BLaER1 (cell line): ENCODE measurements at regions not wholly inside any gene's neighbourhood (a gene's known extent, or its start where the extent isn't known, plus 50 kb on each side); places are given as distances from the start of the nearest gene placed in this dataset.

ENCODE experiments used
- H3K27ac ChIP-seq: shearing (Covaris generic); formaldehyde crosslinking; 2 replicates; pipeline ENCODE4 v1.8.1; 2022
- H3K27me3 ChIP-seq: shearing (Covaris generic); formaldehyde crosslinking; 2 replicates; pipeline ENCODE4 v1.8.1; 2022
- H3K36me3 ChIP-seq: shearing (Covaris generic); formaldehyde crosslinking; 2 replicates; pipeline ENCODE4 v1.8.1; 2022
- H3K4me1 ChIP-seq: shearing (Covaris generic); formaldehyde crosslinking; 2 replicates; pipeline ENCODE4 v1.8.1; 2022
- H3K4me2 ChIP-seq: shearing (Covaris generic); formaldehyde crosslinking; 2 replicates; pipeline ENCODE4 v1.8.1; 2022
- H3K4me3 ChIP-seq: shearing (Covaris generic); formaldehyde crosslinking; 2 replicates; pipeline ENCODE4 v1.8.1; 2022
- H3K9ac ChIP-seq: shearing (Covaris generic); formaldehyde crosslinking; 2 replicates; pipeline ENCODE4 v1.8.1; 2022
- H3K9me3 ChIP-seq: shearing (Covaris generic); formaldehyde crosslinking; 2 replicates; pipeline ENCODE4 v1.8.1; 2022
- H4K20me1 ChIP-seq: shearing (Covaris generic); formaldehyde crosslinking; 2 replicates; pipeline ENCODE4 v1.8.1; 2022
- Cebpa-rat ChIP-seq: shearing (Covaris generic); IDR thresholded peaks from 2 replicates; pipeline ENCODE4 v1.8.1; 2022

DNA sequence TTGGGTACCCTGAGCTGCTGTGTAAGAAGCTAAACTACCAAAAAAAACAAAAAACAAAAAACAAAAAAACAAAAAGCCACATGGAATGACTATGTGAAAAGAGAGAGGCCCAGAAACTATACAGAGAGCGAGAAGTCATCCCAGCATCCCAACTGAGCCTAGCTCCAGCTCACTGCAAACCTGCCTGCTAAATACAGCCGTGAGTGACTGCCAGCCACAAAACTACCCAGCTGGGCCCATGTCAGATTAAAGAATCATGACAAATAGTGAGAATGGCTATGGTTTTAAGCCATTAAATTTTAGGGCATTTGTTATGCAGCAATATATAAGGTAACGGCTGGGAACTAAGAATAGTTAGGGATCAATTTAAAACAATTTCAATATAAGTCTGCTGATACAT is 335.1 kb upstream of the PDE4D start:
- Histone ChIP-seq H3K4me1 (0 out of 2 replicates have a peak, but pooled peaks cover 6% of the 10 kb centered on the region), H3K27me3 (no peaks in the 10 kb centered on the region), H3K36me3 (no peaks in the 10 kb centered on the region), H3K4me2 (no peak overlapping the region), H3K27ac (no peak overlapping the region), H4K20me1 (no peaks in the 10 kb centered on the region), H3K4me3 (no peak overlapping the region), H3K9me3 (no peaks in the 10 kb centered on the region), H3K9ac (no peak overlapping the region)
- no peak for TF ChIP-seq Cebpa-rat

DNA sequence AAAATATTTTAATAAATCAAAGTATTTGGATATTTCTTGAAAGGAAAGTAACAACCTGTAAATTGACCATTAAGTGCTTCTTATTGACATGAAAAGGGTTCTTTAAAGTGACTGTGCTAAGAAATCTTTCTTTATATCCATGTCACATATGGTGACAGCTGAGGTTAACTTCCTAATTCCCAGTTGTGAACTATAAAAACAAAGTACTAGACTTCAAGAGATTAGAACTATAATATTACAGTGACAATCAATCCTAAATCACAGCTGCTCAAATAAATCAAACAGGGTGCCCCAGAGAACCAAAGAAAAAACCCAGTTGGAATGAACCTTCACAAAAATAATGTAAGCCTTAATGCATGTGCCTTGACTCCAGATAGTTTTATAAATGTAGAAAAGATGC is 332.6 kb upstream of the PDE4D start:
- Histone ChIP-seq H4K20me1 (no peaks in the 10 kb centered on the region), H3K4me2 (no peak overlapping the region), H3K36me3 (no peaks in the 10 kb centered on the region), H3K9ac (no peak overlapping the region), H3K4me1 (no peaks in the 10 kb centered on the region), H3K4me3 (no peak overlapping the region), H3K9me3 (no peaks in the 10 kb centered on the region), H3K27ac (no peak overlapping the region), H3K27me3 (no peaks in the 10 kb centered on the region)
- no peak for TF ChIP-seq Cebpa-rat

DNA sequence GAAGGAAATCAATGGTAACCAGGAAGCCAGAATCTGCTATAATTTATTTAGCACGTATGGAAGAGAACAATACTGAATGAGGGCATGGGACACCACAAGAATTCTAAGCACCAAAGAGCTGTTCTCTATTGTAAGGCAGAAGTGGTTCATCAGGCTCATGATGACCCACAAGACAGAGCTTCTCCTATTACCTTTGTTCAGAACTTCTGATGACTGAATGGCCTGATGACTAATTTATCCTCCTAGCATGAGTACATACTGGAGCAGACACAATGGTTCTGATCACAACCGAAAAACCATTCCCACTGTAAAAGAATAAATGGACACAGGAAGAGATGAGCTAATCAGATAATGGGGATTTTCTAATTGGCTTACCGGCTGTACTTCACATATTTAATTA is 329.8 kb upstream of the PDE4D start:
- H3K27ac ChIP-seq, result no peak overlapping the region

DNA sequence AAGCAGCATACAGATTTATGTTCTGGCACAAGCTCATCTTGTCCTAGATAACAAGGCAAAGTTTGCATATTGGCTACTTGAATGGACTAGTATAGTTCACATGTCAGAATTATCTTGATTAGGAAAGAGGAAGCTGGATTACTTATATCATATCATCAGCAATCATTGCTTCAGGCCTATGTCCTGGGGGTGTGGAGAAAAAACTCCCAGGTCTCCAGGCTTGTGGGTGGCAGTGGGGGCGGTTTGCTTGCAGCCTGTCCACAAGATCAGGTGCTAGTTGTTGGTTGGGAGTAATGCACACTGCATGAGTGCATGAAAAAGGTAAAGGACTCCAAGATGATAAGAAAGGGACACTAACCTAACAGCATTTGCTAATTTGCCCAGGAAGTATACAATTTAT is 326.4 kb upstream of the PDE4D start:
- no peaks in the 10 kb centered on the region for H3K27me3 ChIP-seq
- H3K9me3 ChIP-seq, result no peaks in the 10 kb centered on the region
- H3K36me3 ChIP-seq, result no peaks in the 10 kb centered on the region
- H3K4me2 ChIP-seq, result no peak overlapping the region
- H4K20me1 ChIP-seq, result no peaks in the 10 kb centered on the region
- no peak overlapping the region for H3K9ac ChIP-seq
- TF ChIP-seq Cebpa-rat, result no peak
- no peaks in the 10 kb centered on the region for H3K4me1 ChIP-seq
- H3K27ac ChIP-seq, result no peak overlapping the region
- H3K4me3 ChIP-seq, result no peak overlapping the region

More for the DNA sequence above, 329.8 kb upstream of the PDE4D start:
- Histone ChIP-seq H3K4me2 (no peak overlapping the region), H3K4me1 (no peaks in the 10 kb centered on the region), H3K9ac (no peak overlapping the region), H3K4me3 (no peak overlapping the region), H3K27me3 (no peaks in the 10 kb centered on the region), H4K20me1 (no peaks in the 10 kb centered on the region), H3K9me3 (no peaks in the 10 kb centered on the region), H3K36me3 (no peaks in the 10 kb centered on the region)
- no peak for TF ChIP-seq Cebpa-rat

DNA sequence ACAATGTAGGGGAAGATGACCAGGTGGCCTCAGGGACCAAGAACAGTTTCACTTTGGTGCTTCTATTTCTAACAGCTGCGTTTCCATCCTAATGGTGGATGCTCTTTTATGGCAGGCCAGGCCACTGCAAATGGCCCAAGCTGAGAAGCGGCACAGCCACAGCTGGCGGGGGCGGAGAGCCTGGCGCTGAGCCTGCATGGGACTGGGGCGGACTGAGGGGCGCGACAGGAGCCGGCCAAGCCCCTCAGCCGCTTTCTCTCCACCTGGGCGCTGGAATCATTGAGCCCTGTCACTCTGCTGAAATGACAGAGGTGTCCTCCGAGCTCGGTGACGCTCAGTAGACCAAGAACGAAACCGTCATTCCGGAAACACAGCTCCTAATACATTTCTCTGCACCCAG is 317.3 kb upstream of the PDE4D start:
- no peaks in the 10 kb centered on the region for H3K9me3 ChIP-seq
- TF ChIP-seq Cebpa-rat, result no peak
- no peak overlapping the region for H3K27ac ChIP-seq
- no peaks in the 10 kb centered on the region for H3K36me3 ChIP-seq
- H3K27me3 ChIP-seq, result no peaks in the 10 kb centered on the region
- H4K20me1 ChIP-seq, result no peaks in the 10 kb centered on the region
- no peaks in the 10 kb centered on the region for H3K4me1 ChIP-seq
- no peak overlapping the region for H3K4me3 ChIP-seq
- H3K9ac ChIP-seq, result no peak overlapping the region
- H3K4me2 ChIP-seq, result no peak overlapping the region

DNA sequence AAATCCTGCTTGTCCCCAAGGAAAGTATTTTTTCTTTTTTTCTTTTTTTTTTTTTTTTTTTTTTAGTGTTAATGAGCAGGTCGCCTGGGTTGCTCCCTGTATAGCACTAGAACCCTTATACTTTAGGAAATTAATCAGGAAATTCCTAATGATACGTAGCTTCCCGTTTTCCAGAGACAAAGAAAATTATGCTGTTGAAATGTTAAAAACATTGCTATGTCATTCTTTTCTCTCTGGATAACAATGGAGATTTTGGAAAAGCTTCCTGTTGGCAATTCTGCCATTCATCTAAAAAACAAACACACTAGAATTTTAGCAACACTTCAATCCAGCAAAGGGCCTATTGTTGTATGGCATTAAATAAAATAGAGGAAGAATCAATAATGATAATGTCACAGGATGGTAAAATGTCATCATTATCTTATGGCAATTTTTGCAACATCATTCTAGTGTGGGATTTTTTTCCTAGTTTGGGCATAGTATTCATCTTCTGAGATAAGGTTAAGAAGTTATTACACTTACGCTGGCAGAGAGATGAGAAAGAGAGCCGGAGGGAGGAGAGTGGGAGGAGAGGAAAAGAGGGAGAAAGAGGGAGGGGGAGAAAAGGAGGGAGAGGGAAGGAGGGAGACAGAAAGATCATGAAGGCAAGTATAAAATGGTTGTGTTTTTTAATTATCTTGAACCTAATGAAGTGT is 315.8 kb upstream of the PDE4D start:
- H3K27me3 ChIP-seq, result no peaks in the 10 kb centered on the region
- no peak for TF ChIP-seq Cebpa-rat
- H3K4me2 ChIP-seq, result no peak overlapping the region
- no peaks in the 10 kb centered on the region for H3K36me3 ChIP-seq
- H3K9me3 ChIP-seq, result no peaks in the 10 kb centered on the region
- H3K27ac ChIP-seq, result no peak overlapping the region
- no peak overlapping the region for H3K9ac ChIP-seq
- H3K4me1 ChIP-seq, result no peaks in the 10 kb centered on the region
- H4K20me1 ChIP-seq, result no peaks in the 10 kb centered on the region
- H3K4me3 ChIP-seq, result no peak overlapping the region

DNA sequence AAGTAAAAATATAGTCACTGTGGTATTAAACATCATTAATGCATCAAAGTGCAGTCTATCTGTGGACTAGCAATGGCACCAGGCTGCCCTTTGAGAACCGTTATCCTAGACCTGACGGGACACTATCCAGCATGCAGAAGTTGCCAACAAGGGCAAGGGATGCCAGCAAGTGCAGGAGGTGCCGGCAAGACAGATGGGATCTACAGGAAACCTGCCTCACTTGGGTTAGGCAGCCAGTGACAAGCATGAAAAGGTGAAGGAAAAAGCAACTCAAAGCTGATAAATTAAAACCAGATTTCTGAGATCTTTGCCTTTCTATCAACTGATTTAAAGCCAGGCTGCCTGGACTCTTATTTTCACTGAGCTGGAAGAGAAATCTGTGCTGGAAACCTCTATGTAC is 315.2 kb upstream of the PDE4D start:
- no peak for TF ChIP-seq Cebpa-rat
- H3K27ac ChIP-seq, result no peak overlapping the region

DNA sequence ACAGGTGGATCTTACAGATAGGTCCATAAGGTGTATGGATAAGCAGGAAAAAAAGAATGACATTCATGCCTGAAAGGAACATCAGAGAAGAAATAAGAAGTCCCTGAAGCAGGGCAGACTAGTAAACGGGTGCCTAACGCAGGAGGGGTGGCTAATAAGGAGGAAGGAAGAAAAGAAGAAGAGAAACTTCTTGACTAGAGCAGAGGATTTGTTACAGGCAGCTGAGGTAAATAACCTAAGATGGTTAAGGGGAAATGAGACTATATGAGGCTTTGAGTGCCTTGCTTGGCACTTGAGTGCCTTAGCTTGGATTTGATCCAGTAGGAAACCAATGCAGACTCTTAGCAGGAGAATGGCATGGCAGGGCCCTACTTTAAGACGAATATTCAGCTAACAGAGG is 313.5 kb upstream of the PDE4D start:
- no peaks in the 10 kb centered on the region for H3K4me1 ChIP-seq
- H3K4me2 ChIP-seq, result no peak overlapping the region
- H3K36me3 ChIP-seq, result no peaks in the 10 kb centered on the region
- no peak overlapping the region for H3K4me3 ChIP-seq
- no peaks in the 10 kb centered on the region for H3K27me3 ChIP-seq
- H3K9me3 ChIP-seq, result no peaks in the 10 kb centered on the region
- H4K20me1 ChIP-seq, result no peaks in the 10 kb centered on the region
- H3K27ac ChIP-seq, result no peak overlapping the region
- no peak overlapping the region for H3K9ac ChIP-seq
- TF ChIP-seq Cebpa-rat, result no peak

More for the DNA sequence above, 315.2 kb upstream of the PDE4D start:
- H3K9ac ChIP-seq, result no peak overlapping the region
- H3K36me3 ChIP-seq, result no peaks in the 10 kb centered on the region
- H3K4me2 ChIP-seq, result no peak overlapping the region
- no peaks in the 10 kb centered on the region for H4K20me1 ChIP-seq
- H3K27me3 ChIP-seq, result no peaks in the 10 kb centered on the region
- no peaks in the 10 kb centered on the region for H3K4me1 ChIP-seq
- H3K9me3 ChIP-seq, result no peaks in the 10 kb centered on the region
- no peak overlapping the region for H3K4me3 ChIP-seq

DNA sequence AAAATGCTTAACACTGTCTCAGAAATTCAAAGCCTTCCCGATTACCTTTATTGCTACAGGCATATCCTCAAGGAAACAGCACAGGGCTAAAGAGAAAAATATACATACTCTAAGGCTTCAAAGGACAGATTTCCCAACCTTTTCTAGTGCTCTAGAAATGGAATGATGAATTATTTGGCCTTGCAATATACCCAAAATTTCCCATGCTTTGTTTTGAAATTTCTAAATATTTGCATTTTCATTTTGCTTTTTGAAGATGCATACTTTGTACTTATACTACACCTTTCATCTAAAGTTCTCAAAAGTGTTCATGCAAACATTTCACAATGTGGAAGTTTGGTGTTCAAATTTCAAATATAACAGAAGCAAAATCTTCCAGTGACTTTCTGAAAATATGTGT is 312.7 kb upstream of the PDE4D start:
- Histone ChIP-seq H3K27ac (no peak overlapping the region), H3K36me3 (no peaks in the 10 kb centered on the region), H3K9me3 (no peaks in the 10 kb centered on the region)

DNA sequence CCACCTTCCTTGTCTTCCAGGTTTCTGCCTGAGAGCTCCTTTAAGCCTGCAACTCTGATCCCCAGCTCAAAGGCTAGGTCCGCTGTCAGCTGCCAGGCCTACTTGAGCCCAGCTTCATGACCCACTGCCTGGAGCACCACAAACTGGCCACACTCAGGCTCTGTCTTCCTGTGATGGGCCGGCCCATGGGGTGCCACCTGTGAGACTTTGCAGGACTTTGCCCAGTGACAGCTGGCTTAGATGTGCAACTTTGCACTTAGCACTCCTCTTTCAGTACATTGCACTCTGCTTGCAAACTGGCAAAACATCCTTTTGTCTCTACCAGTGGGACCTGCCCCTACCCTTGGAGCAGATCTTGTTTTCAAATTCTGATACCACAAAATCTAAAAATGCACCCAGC is 311.5 kb upstream of the PDE4D start:
- H3K27me3 ChIP-seq, result no peaks in the 10 kb centered on the region
- no peak overlapping the region for H3K27ac ChIP-seq
- H4K20me1 ChIP-seq, result no peaks in the 10 kb centered on the region
- TF ChIP-seq Cebpa-rat, result no peak
- no peaks in the 10 kb centered on the region for H3K36me3 ChIP-seq
- no peak overlapping the region for H3K4me2 ChIP-seq
- no peak overlapping the region for H3K4me3 ChIP-seq
- no peaks in the 10 kb centered on the region for H3K9me3 ChIP-seq
- H3K4me1 ChIP-seq, result no peaks in the 10 kb centered on the region
- no peak overlapping the region for H3K9ac ChIP-seq

More for the DNA sequence above, 312.7 kb upstream of the PDE4D start:
- H4K20me1 ChIP-seq, result no peaks in the 10 kb centered on the region
- no peak overlapping the region for H3K4me3 ChIP-seq
- no peak overlapping the region for H3K9ac ChIP-seq
- no peak overlapping the region for H3K4me2 ChIP-seq
- no peak for TF ChIP-seq Cebpa-rat
- no peaks in the 10 kb centered on the region for H3K27me3 ChIP-seq
- H3K4me1 ChIP-seq, result no peaks in the 10 kb centered on the region
